PC-9 (cell line): ENCODE measurements at regions not wholly inside any gene's neighbourhood (a gene's known extent, or its start where the extent isn't known, plus 50 kb on each side); places are given as distances from the start of the nearest gene placed in this dataset.

Source experiments
- BruUV-seq: library from RNA; stranded (reverse); fragments of 400-500 nt; replicated peaks from 2 replicates; lab custom pipeline; 2021; lab: Mats Ljungman, UMichigan
- CTCF ChIA-PET: fragments of 300-600 bp; sonication (Branson Sonifier 250); formaldehyde crosslinking; loops from one replicate; lab custom pipeline; 2022; ENCODE audit warnings: antibody characterized with exemption; lab: Charles Lee
- POLR2A ChIA-PET: fragments of 300-600 bp; sonication (Branson Sonifier 250); formaldehyde crosslinking; loops from one replicate; lab custom pipeline; 2022; ENCODE audit warnings: antibody characterized with exemption; ENCODE audit not compliant: unreplicated experiment; lab: Charles Lee
- DNase-seq, 2 experiments: peaks; one replicate each; pipeline versions ENCODE4 v3.0.0 to v3.0.0-alpha.2; 2015 to 2022; ENCODE audit warnings: mixed read lengths in 1 of 2
- H2AFZ ChIP-seq: fragments of 200-600 bp; sonication (generic); 2 replicates; pipeline ENCODE4 v1.8.1; 2017; ENCODE audit warnings: antibody characterized with exemption
- H3F3A ChIP-seq: fragments of 200-600 bp; sonication (generic); 2 replicates; pipeline ENCODE4 v1.8.1; 2017; ENCODE audit warnings: antibody characterized with exemption, mild to moderate bottlenecking, low read depth; ENCODE audit not compliant: insufficient read depth
- H3K27ac ChIP-seq: fragments of 200-600 bp; sonication (generic); 2 replicates; pipeline ENCODE4 v1.6.1; 2016; ENCODE audit warnings: mixed run types
- H3K27me3 ChIP-seq: fragments of 200-600 bp; sonication (generic); 2 replicates; pipeline ENCODE4 v1.6.1; 2016; ENCODE audit warnings: low read depth, mixed run types; ENCODE audit not compliant: insufficient read depth
- H3K36me3 ChIP-seq: fragments of 200-600 bp; sonication (generic); 2 replicates; pipeline ENCODE4 v1.6.1; 2016; ENCODE audit warnings: low read depth, mixed run types
- H3K4me1 ChIP-seq: fragments of 200-600 bp; sonication (generic); replicated peaks from 2 replicates; pipeline ENCODE4 v1.6.1; 2016; ENCODE audit warnings: mixed run types; ENCODE audit not compliant: insufficient read depth
- H3K4me2 ChIP-seq: fragments of 200-600 bp; sonication (generic); 2 replicates; pipeline ENCODE4 v1.6.1; 2017; ENCODE audit warnings: mixed run types
- H3K4me3 ChIP-seq: fragments of 200-600 bp; sonication (generic); 2 replicates; pipeline ENCODE4 v1.6.1; 2016; ENCODE audit warnings: mixed run types
- H3K79me2 ChIP-seq: fragments of 200-600 bp; sonication (generic); 2 replicates; pipeline ENCODE4 v1.6.1; 2017; ENCODE audit warnings: low read depth, mixed run types
- H3K9me2 ChIP-seq: fragments of 200-600 bp; sonication (generic); 2 replicates; pipeline ENCODE4 v1.8.1; 2017; ENCODE audit warnings: mild to moderate bottlenecking; ENCODE audit not compliant: insufficient read depth
- H3K9me3 ChIP-seq: fragments of 200-600 bp; sonication (generic); 2 replicates; pipeline ENCODE4 v1.8.1; 2016; ENCODE audit warnings: low read depth; ENCODE audit not compliant: insufficient read depth
- H4K20me1 ChIP-seq: fragments of 200-600 bp; sonication (generic); 2 replicates; pipeline ENCODE4 v1.8.1; 2017; ENCODE audit not compliant: insufficient read depth
- EZH2 ChIP-seq: fragments of 200-600 bp; sonication (generic); IDR thresholded peaks from 2 replicates; pipeline ENCODE4 v1.8.0; 2017; ENCODE audit warnings: antibody characterized with exemption, low read depth
- intact Hi-C: fragments of 100-400 bp; cut with micrococcal nuclease; formaldehyde crosslinking; loops from one replicate; pipeline ENCODE4 v1.10.0; 2022; ENCODE audit not compliant: unreplicated experiment
- TF ChIP-seq, protein P1 (sequence below): fragments of 200-600 bp; sonication (generic); conservative IDR thresholded peaks from 2 replicates; pipeline ENCODE4 v1.6.1; 2017; ENCODE audit warnings: mixed run types, antibody characterized with exemption, mild to moderate bottlenecking, moderate library complexity

DNA sequence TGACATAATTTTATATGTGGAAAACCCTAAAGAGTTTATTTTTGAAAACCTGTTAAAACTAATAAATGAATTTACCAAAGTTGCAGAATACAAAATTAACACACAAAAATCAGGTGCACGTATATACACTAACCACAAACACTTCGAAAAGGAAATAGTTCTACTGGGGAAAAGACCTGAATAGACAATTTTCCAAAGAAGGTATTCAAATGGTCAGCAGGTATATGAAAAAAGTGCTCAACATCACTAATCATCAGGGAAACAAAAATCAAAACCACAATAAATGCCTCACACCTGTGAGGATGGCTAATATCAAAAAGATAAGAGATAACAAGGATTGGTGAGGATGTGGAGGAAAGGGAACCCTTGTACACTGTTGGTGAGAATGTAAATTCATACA lies 110.6 kb downstream of the PXDC1 start:
- no peaks in the 10 kb centered on the region for H3F3A ChIP-seq
- no TSS peak for BruUV-seq
- no peak overlapping the region for H3K4me2 ChIP-seq
- H2AFZ ChIP-seq = no peak overlapping the region
- no peaks in the 10 kb centered on the region for H3K36me3 ChIP-seq
- intact Hi-C loops = no loop called here
- DNase-seq = no peak
- H3K4me3 ChIP-seq = no peak overlapping the region
- no peaks in the 10 kb centered on the region for H3K27me3 ChIP-seq
- no peaks in the 10 kb centered on the region for H3K4me1 ChIP-seq
- CTCF ChIA-PET = no interaction called here
- H3K79me2 ChIP-seq = no peaks in the 10 kb centered on the region
- no peaks in the 10 kb centered on the region for H4K20me1 ChIP-seq
- no peak for TF ChIP-seq EZH2
- TF ChIP-seq, protein P1, sequence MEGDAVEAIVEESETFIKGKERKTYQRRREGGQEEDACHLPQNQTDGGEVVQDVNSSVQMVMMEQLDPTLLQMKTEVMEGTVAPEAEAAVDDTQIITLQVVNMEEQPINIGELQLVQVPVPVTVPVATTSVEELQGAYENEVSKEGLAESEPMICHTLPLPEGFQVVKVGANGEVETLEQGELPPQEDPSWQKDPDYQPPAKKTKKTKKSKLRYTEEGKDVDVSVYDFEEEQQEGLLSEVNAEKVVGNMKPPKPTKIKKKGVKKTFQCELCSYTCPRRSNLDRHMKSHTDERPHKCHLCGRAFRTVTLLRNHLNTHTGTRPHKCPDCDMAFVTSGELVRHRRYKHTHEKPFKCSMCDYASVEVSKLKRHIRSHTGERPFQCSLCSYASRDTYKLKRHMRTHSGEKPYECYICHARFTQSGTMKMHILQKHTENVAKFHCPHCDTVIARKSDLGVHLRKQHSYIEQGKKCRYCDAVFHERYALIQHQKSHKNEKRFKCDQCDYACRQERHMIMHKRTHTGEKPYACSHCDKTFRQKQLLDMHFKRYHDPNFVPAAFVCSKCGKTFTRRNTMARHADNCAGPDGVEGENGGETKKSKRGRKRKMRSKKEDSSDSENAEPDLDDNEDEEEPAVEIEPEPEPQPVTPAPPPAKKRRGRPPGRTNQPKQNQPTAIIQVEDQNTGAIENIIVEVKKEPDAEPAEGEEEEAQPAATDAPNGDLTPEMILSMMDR = no peak
- H3K9me3 ChIP-seq = no peaks in the 10 kb centered on the region
- H3K27ac ChIP-seq = no peak overlapping the region
- POLR2A ChIA-PET = no interaction called here
- H3K9me2 ChIP-seq = no peaks in the 10 kb centered on the region

GRCh38 chr6:3638662-3639061 lies 112.9 kb downstream of the PXDC1 start:
- no peak for DNase-seq
- Histone ChIP-seq H4K20me1 (no peaks in the 10 kb centered on the region), H3F3A (no peaks in the 10 kb centered on the region), H3K4me1 (no peaks in the 10 kb centered on the region), H3K9me2 (no peaks in the 10 kb centered on the region), H3K79me2 (no peaks in the 10 kb centered on the region), H3K27ac (no peak overlapping the region), H3K9me3 (no peaks in the 10 kb centered on the region), H3K27me3 (no peaks in the 10 kb centered on the region), H3K4me3 (no peak overlapping the region), H3K4me2 (no peak overlapping the region), H3K36me3 (no peaks in the 10 kb centered on the region), H2AFZ (no peak overlapping the region)
- intact Hi-C loops = no loop called here
- no peak for TF ChIP-seq EZH2
- TF ChIP-seq, protein P1 = no peak
- ChIA-PET CTCF (no interaction called here), POLR2A (no interaction called here)
- BruUV-seq = no TSS peak

DNA sequence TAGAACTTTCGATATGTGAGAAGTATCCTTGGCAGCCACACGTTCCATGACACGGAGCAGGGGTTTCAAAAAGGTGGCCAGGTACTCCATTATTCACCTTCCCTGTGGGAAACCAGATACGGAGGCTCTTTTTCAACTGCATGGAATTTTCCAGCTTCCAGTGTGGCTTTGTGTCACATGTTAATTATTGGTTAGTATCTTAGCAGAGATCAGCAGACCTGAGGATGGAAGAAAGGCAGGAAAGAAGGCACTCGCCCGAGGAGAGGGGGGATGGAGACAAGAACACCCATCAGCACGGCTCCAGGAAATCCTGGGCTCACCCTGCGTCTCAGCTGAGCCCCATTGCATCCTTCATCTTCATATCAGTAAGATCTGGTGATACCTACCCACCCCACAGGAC lies 115.5 kb downstream of the PXDC1 start:
- TF ChIP-seq EZH2 = no peak
- TF ChIP-seq, protein P1 = no peak
- Histone ChIP-seq H3K9me2 (no peaks in the 10 kb centered on the region), H2AFZ (no peak overlapping the region), H4K20me1 (no peaks in the 10 kb centered on the region), H3K4me3 (no peak overlapping the region), H3K27ac (no peak overlapping the region), H3K79me2 (no peaks in the 10 kb centered on the region), H3K4me2 (no peak overlapping the region), H3K27me3 (no peaks in the 10 kb centered on the region), H3K36me3 (no peaks in the 10 kb centered on the region), H3K4me1 (no peaks in the 10 kb centered on the region), H3K9me3 (no peaks in the 10 kb centered on the region), H3F3A (no peaks in the 10 kb centered on the region)
- DNase-seq = no peak
- BruUV-seq = no TSS peak
- intact Hi-C loops = no loop called here
- CTCF ChIA-PET = no interaction called here
- POLR2A ChIA-PET = no interaction called here
